A549 (cell line): ENCODE measurements at regions not wholly inside any gene's neighbourhood (a gene's known extent, or its start where the extent isn't known, plus 50 kb on each side); places are given as distances from the start of the nearest gene placed in this dataset.

Source experiments
- ATAC-seq, 2 experiments: fragments of 200-7000 bp in 1 of 2; fragments of >200 bp in 1 of 2; cut with Nextera tagmentation in 1 of 2; cut with Tn5 transposase in 1 of 2; 3 replicates each; pipeline versions ENCODE4 v1.8.0 to v1.9.1; 2018 to 2020; ENCODE audit warnings: mild to moderate bottlenecking in 1 of 2, moderate library complexity in 1 of 2
- CTCF ChIA-PET: fragments of 300-600 bp; sonication (Branson Sonifier 250); formaldehyde crosslinking; extraction: SDS; loops from one replicate; lab custom pipeline; 2021; ENCODE audit warnings: antibody characterized with exemption, inconsistent platforms; lab: Yijun Ruan, JAX
- POLR2A ChIA-PET: fragments of 350-600 bp; formaldehyde crosslinking; extraction: SDS; loops from one replicate; lab custom pipeline; 2021; ENCODE audit warnings: antibody characterized with exemption, inconsistent platforms; lab: Yijun Ruan, JAX
- DNase-seq, 2 experiments: peaks; one replicate each; pipeline versions ENCODE4 v3.0.0 to v3.0.0-alpha.2; 2011 to 2016; ENCODE audit warnings: low read depth in 1 of 2, low spot score in 1 of 2
- FAIRE-seq: peaks from 2 replicates; lab custom pipeline; 2011; peaks lifted over from hg19 to GRCh38; lab: Jason Lieb, UNC
- H3K27ac ChIP-seq, 2 experiments: fragments of >200 bp; sonication (Bioruptor Twin); formaldehyde crosslinking; 3 replicates each; pipeline ENCODE4 v1.5.1; 2016 to 2017
- H3K4me1 ChIP-seq: fragments of >200 bp; sonication (Bioruptor Twin); formaldehyde crosslinking; 3 replicates; pipeline ENCODE4 v1.6.1; 2016
- H3K4me2 ChIP-seq: fragments of >200 bp; sonication (Bioruptor Twin); formaldehyde crosslinking; 3 replicates; pipeline ENCODE4 v1.6.1; 2016
- H3K4me3 ChIP-seq: fragments of >200 bp; sonication (Bioruptor Twin); formaldehyde crosslinking; 3 replicates; pipeline ENCODE4 v1.5.1; 2016
- H3K9me3 ChIP-seq: fragments of >200 bp; sonication (Bioruptor Twin); formaldehyde crosslinking; 3 replicates; pipeline ENCODE4 v1.6.1; 2016
- BCL3 ChIP-seq: fragments of >200 bp; sonication (Bioruptor Twin); formaldehyde crosslinking; IDR thresholded peaks from 3 replicates; pipeline ENCODE4 v1.6.1; 2016
- CHD2 ChIP-seq: fragments of 150-350 bp; IDR thresholded peaks from 2 replicates; pipeline ENCODE4 v1.6.1; 2014; ENCODE audit warnings: low read length; ENCODE audit not compliant: partially characterized antibody
- CHD4 ChIP-seq: fragments of 200-600 bp; sonication (generic); IDR thresholded peaks from 2 replicates; pipeline ENCODE4 v1.6.1; 2016; ENCODE audit warnings: antibody characterized with exemption, mild to moderate bottlenecking, borderline replicate concordance
- EHF ChIP-seq: fragments of 250-450 bp; sonication (Bioruptor Pico); IDR thresholded peaks from 2 replicates; pipeline ENCODE4 v1.5.0; 2020; ENCODE audit warnings: mild to moderate bottlenecking
- EHMT2 ChIP-seq: fragments of 200-600 bp; sonication (generic); IDR thresholded peaks from 2 replicates; pipeline ENCODE4 v1.6.1; 2016; ENCODE audit warnings: antibody characterized with exemption, low read depth, mild to moderate bottlenecking, moderate library complexity
- EP300 ChIP-seq, 2 experiments: fragments of >200 bp; sonication (Bioruptor Twin); formaldehyde crosslinking; IDR thresholded peaks; 2 replicates in 1 of 2; 3 replicates in 1 of 2; pipeline ENCODE4 v1.6.1; 2016 to 2017
- ESRRA ChIP-seq: fragments of 150-350 bp; IDR thresholded peaks from 2 replicates; pipeline ENCODE4 v1.6.1; 2014; ENCODE audit warnings: mild to moderate bottlenecking, low read length, borderline replicate concordance
- FOSB ChIP-seq: fragments of 250-450 bp; sonication (Bioruptor Pico); IDR thresholded peaks from 2 replicates; pipeline ENCODE4 v1.5.0; 2020; ENCODE audit warnings: mild to moderate bottlenecking, moderate library complexity
- GATA3 ChIP-seq: IDR thresholded peaks from 2 replicates; pipeline ENCODE4 v1.6.1; 2012; ENCODE audit warnings: borderline replicate concordance
- HDAC2 ChIP-seq: fragments of 200-600 bp; sonication (generic); IDR thresholded peaks from 2 replicates; pipeline ENCODE4 v1.6.1; 2016
- HEYL ChIP-seq: fragments of 250-450 bp; sonication (Bioruptor Pico); IDR thresholded peaks from 2 replicates; pipeline ENCODE4 v1.8.0; 2021; ENCODE audit warnings: mild to moderate bottlenecking, moderate library complexity
- HOXA7 ChIP-seq: fragments of 250-450 bp; sonication (Bioruptor Pico); IDR thresholded peaks from 2 replicates; pipeline ENCODE4 v1.5.0; 2020; ENCODE audit warnings: mild to moderate bottlenecking, moderate library complexity
- HOXB13 ChIP-seq: fragments of 250-450 bp; sonication (Bioruptor Pico); IDR thresholded peaks from 2 replicates; pipeline ENCODE4 v1.5.0; 2020; ENCODE audit warnings: low read depth, mild to moderate bottlenecking, moderate library complexity
- KDM1A ChIP-seq: fragments of 200-600 bp; sonication (generic); IDR thresholded peaks from 2 replicates; pipeline ENCODE4 v1.6.1; 2016; ENCODE audit warnings: low read depth, mild to moderate bottlenecking
- MAZ ChIP-seq: fragments of 150-350 bp; IDR thresholded peaks from 2 replicates; pipeline ENCODE4 v1.6.1; 2014; ENCODE audit warnings: antibody characterized with exemption, low read depth, low read length, borderline replicate concordance
- NFE2L2 ChIP-seq: fragments of 150-350 bp; conservative IDR thresholded peaks from 2 replicates; pipeline ENCODE4 v1.6.1; 2014; ENCODE audit warnings: low read length
- PBX3 ChIP-seq: IDR thresholded peaks from 2 replicates; pipeline ENCODE4 v1.6.1; 2012
- RAD21 ChIP-seq, 2 experiments: fragments of >200 bp in 1 of 2; sonication (Bioruptor Twin) in 1 of 2; formaldehyde crosslinking in 1 of 2; IDR thresholded peaks in 1 of 2; conservative IDR thresholded peaks in 1 of 2; 2 replicates in 1 of 2; 3 replicates in 1 of 2; pipeline ENCODE4 v1.6.1; 2012 to 2018; ENCODE audit warnings: inconsistent platforms in 1 of 2
- SREBF2 ChIP-seq: fragments of 450-650 bp; IDR thresholded peaks from 2 replicates; pipeline ENCODE4 v1.6.1; 2014; ENCODE audit warnings: mild to moderate bottlenecking, moderate library complexity
- TFCP2L1 ChIP-seq: fragments of 250-450 bp; sonication (Bioruptor Pico); IDR thresholded peaks from 2 replicates; pipeline ENCODE4 v1.5.0; 2021; ENCODE audit warnings: mild to moderate bottlenecking
- TP53 ChIP-seq: fragments of 250-450 bp; sonication (Bioruptor Pico); IDR thresholded peaks from 2 replicates; pipeline ENCODE4 v1.5.0; 2021; ENCODE audit warnings: mild to moderate bottlenecking, moderate library complexity
- ZFP36 ChIP-seq: fragments of 450-650 bp; IDR thresholded peaks from 2 replicates; pipeline ENCODE4 v1.6.1; 2014; ENCODE audit warnings: borderline replicate concordance; ENCODE audit not compliant: partially characterized antibody
- ZNF302 ChIP-seq: fragments of 250-450 bp; sonication (Bioruptor Pico); IDR thresholded peaks from 2 replicates; pipeline ENCODE4 v1.9.0; 2021; ENCODE audit warnings: inconsistent platforms, mild to moderate bottlenecking, moderate library complexity
- WGBS: methylation state at CpG from one replicate; pipeline ENCODE4 v1.1.6; 2017; ENCODE audit errors: missing lambda C conversion rate; 5-methylcytosine and 5-hydroxymethylcytosine counted together

DNA sequence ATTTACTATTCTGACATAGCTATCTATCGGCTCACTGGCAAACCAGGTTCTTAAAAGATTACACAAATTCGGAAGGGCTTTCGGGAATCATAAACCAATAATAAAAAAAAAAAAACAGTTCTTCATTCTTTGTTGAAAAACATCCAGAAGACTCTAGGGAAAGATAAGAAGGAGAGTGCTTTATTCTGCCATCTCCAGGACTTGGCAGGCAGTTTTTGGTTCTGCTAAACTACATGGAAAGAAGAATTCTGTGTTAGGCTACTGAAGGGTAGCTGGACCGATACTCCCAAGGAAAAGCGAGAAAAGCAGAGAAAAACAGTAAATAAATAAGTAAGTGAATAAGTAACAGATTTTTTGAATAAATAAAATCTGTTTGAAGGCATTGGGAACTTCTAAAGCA lies 423.5 kb upstream of the KLF6 start:
- ATAC-seq (no peak), FAIRE-seq (no peak), DNase-seq (no peak)
- TF ChIP-seq ESRRA (no peak), MAZ (no peak), HDAC2 (no peak), FOSB (CRISPR knock-in tag) (no peak), EHMT2 (no peak)
- H3K4me2 ChIP-seq: no peak overlapping the region
- H3K27ac ChIP-seq: no peak overlapping the region
- WGBS: 76% methylated on average over 5 of the region's 5 CpGs
- no peaks in the 10 kb centered on the region for H3K9me3 ChIP-seq
- POLR2A ChIA-PET: no interaction called here
- H3K4me3 ChIP-seq: no peak overlapping the region
- CTCF ChIA-PET: no interaction called here
- H3K4me1 ChIP-seq: no peaks in the 10 kb centered on the region

GRCh38 chr10:4205113-4205512 lies 420.1 kb upstream of the KLF6 start:
- no peaks in the 10 kb centered on the region for H3K9me3 ChIP-seq
- H3K4me2 ChIP-seq: no peak overlapping the region
- TF ChIP-seq SREBF2: no peak
- TF ChIP-seq HOXB13 (CRISPR knock-in tag): no peak
- TF ChIP-seq PBX3: no peak
- no peak for TF ChIP-seq RAD21 (conservative IDR thresholded peaks at IDR 0.05 in 1 of 2, IDR thresholded peaks at IDR 0.05 in 1 of 2)
- no peak for TF ChIP-seq HDAC2
- TF ChIP-seq TFCP2L1: no peak
- TF ChIP-seq CHD2: no peak
- no peak for TF ChIP-seq EHF (CRISPR knock-in tag)
- TF ChIP-seq EP300 (IDR thresholded peaks at IDR 0.05): no peak
- TF ChIP-seq TP53 (CRISPR knock-in tag): no peak
- no peak for TF ChIP-seq CHD4
- no peak for TF ChIP-seq GATA3
- no peak for TF ChIP-seq NFE2L2
- WGBS: 23% methylated on average over 1 of the region's 1 CpG
- ChIA-PET CTCF (no interaction called here), POLR2A (no interaction called here)
- no peak overlapping the region for H3K27ac ChIP-seq
- no peaks in the 10 kb centered on the region for H3K4me1 ChIP-seq
- ATAC-seq (no peak), FAIRE-seq (no peak), DNase-seq (no peak)
- no peak overlapping the region for H3K4me3 ChIP-seq

- Histone ChIP-seq H3K4me1 (no peaks in the 10 kb centered on the region), H3K27ac (no peak overlapping the region)
- TF ChIP-seq EHF (CRISPR knock-in tag): no peak
- TF ChIP-seq BCL3: no peak
- TF ChIP-seq, all 56 proteins: peak for 0
- ATAC-seq: no peak
- H3K4me2 ChIP-seq: no peak overlapping the region
- no peaks in the 10 kb centered on the region for H3K9me3 ChIP-seq
- H3K4me3 ChIP-seq: no peak overlapping the region
- 65% methylated on average over 1 of the region's 1 CpG for WGBS
- ChIA-PET CTCF (no interaction called here), POLR2A (no interaction called here)
- FAIRE-seq: no peak
- no peak for DNase-seq
These were observed 417.9 kb upstream of the KLF6 start for GRCh38 chr10:4202938-4203337.

- no peaks in the 10 kb centered on the region for H3K9me3 ChIP-seq
- H3K27ac ChIP-seq: no peak overlapping the region
- no peaks in the 10 kb centered on the region for H3K4me1 ChIP-seq
- 74% methylated on average over 14 of the region's 14 CpGs for WGBS
- ATAC-seq (no peak), FAIRE-seq (no peak), DNase-seq (no peak)
- CTCF ChIA-PET: interaction anchor here (0.7 kb wide), 1 partner anchor 13 kb away, joined by 3 read pairs; no protein-coding TSS in a partner anchor
- TF ChIP-seq CHD4 (no peak), KDM1A (no peak), HOXA7 (no peak), ZNF302 (CRISPR knock-in tag) (no peak), ZFP36 (no peak), PBX3 (no peak), NFE2L2 (no peak), TFCP2L1 (no peak), HEYL (CRISPR knock-in tag) (no peak), EP300 (IDR thresholded peaks at IDR 0.05) (no peak)
- no peak overlapping the region for H3K4me3 ChIP-seq
- H3K4me2 ChIP-seq: no peak overlapping the region
- POLR2A ChIA-PET: no interaction called here
These were observed 417.1 kb upstream of the KLF6 start for GRCh38 chr10:4201866-4202825.
